DOHH2 (cell line): ENCODE measurements at regions not wholly inside any gene's neighbourhood (a gene's known extent, or its start where the extent isn't known, plus 50 kb on each side); places are given as distances from the start of the nearest gene placed in this dataset.

ENCODE experiments used
- CTCF ChIP-seq: fragments of 200-600 bp; sonication (generic); IDR thresholded peaks from one replicate; pipeline ENCODE4 v1.5.1; 2014; ENCODE audit warnings: antibody characterized with exemption, mild to moderate bottlenecking, low read depth, low read length; ENCODE audit not compliant: poor library complexity, severe bottlenecking
- EZH2phosphoT487 ChIP-seq: fragments of 200-600 bp; sonication (generic); IDR thresholded peaks from 2 replicates; pipeline ENCODE4 v1.6.1; 2017; ENCODE audit warnings: borderline replicate concordance, mild to moderate bottlenecking, antibody characterized with exemption, low read length, moderate library complexity, mixed read lengths

- TF ChIP-seq CTCF (no peak), EZH2phosphoT487 (no peak)
These were observed 125.3 kb upstream of the SLC25A13 start for GRCh38 chr7:96447109-96447645.
